Left ventricle myocardium inferior (tissue), 1 donor: ENCODE measurements at regions not wholly inside any gene's neighbourhood (a gene's known extent, or its start where the extent isn't known, plus 50 kb on each side); places are given as distances from the start of the nearest gene placed in this dataset.

Source experiments
- DNase-seq: peaks from one replicate; pipeline ENCODE4 v3.0.0-alpha.2; 2020
- H3K27ac ChIP-seq: fragments of 200-600 bp; replicated peaks from 2 replicates; pipeline ENCODE4 v1.8.0; 2021
- H3K27me3 ChIP-seq: fragments of 200-600 bp; 2 replicates; pipeline ENCODE4 v1.8.0; 2021; ENCODE audit warnings: low read depth
- H3K36me3 ChIP-seq: fragments of 200-600 bp; 2 replicates; pipeline ENCODE4 v1.8.0; 2021
- H3K4me1 ChIP-seq: fragments of 200-600 bp; 2 replicates; pipeline ENCODE4 v1.8.0; 2021
- H3K4me3 ChIP-seq: fragments of 200-600 bp; 2 replicates; pipeline ENCODE4 v1.8.0; 2021; ENCODE audit warnings: mild to moderate bottlenecking, moderate library complexity
- H3K9me3 ChIP-seq: fragments of 200-600 bp; replicated peaks from 2 replicates; pipeline ENCODE4 v1.8.0; 2021
- CTCF ChIP-seq: fragments of 200-600 bp; IDR thresholded peaks from 2 replicates; pipeline ENCODE4 v1.8.0; 2021; ENCODE audit warnings: antibody characterized with exemption, mild to moderate bottlenecking, borderline replicate concordance
- intact Hi-C: fragments of 100-400 bp; cut with micrococcal nuclease; formaldehyde crosslinking; loops from one replicate; pipeline ENCODE4 v1.11.0; 2022
- donor health status: DM: no; HTN: yes; CAD: no; lungs with severe emphysema.

- Histone ChIP-seq H3K27ac (no peak overlapping the region), H3K4me3 (no peak overlapping the region), H3K9me3 (peaks cover 15% of the 10 kb centered on the region), H3K4me1 (no peaks in the 10 kb centered on the region), H3K27me3 (no peaks in the 10 kb centered on the region), H3K36me3 (no peaks in the 10 kb centered on the region)
- DNase-seq, result no peak
- intact Hi-C loops, result no loop called here
- no peak for TF ChIP-seq CTCF
Observed at GRCh38 chr13:62908321-62908720, 1492.7 kb upstream of the PCDH20 start.

GRCh38 chr13:62906896-62907295, 1491.2 kb upstream of the PCDH20 start:
- intact Hi-C loops, result no loop called here
- TF ChIP-seq CTCF, result no peak
- Histone ChIP-seq H3K4me3 (no peak overlapping the region), H3K9me3 (peaks cover 15% of the 10 kb centered on the region), H3K4me1 (no peaks in the 10 kb centered on the region), H3K27ac (no peak overlapping the region), H3K36me3 (no peaks in the 10 kb centered on the region), H3K27me3 (no peaks in the 10 kb centered on the region)
- no peak for DNase-seq

GRCh38 chr13:62906469-62906868, 1490.8 kb upstream of the PCDH20 start:
- no peaks in the 10 kb centered on the region for H3K36me3 ChIP-seq
- intact Hi-C loops, result no loop called here

GRCh38 chr13:62887046-62887445, 1471.4 kb upstream of the PCDH20 start:
- Histone ChIP-seq H3K4me3 (no peak overlapping the region), H3K9me3 (peaks cover 11% of the 10 kb centered on the region), H3K4me1 (no peaks in the 10 kb centered on the region), H3K27me3 (no peaks in the 10 kb centered on the region), H3K36me3 (no peaks in the 10 kb centered on the region), H3K27ac (no peak overlapping the region)
- DNase-seq, result no peak
- TF ChIP-seq CTCF, result no peak
- intact Hi-C loops, result no loop called here

More at GRCh38 chr13:62906469-62906868, 1490.8 kb upstream of the PCDH20 start:
- Histone ChIP-seq H3K4me3 (no peak overlapping the region), H3K9me3 (peaks cover 15% of the 10 kb centered on the region), H3K4me1 (no peaks in the 10 kb centered on the region), H3K27ac (no peak overlapping the region), H3K27me3 (no peaks in the 10 kb centered on the region)
- DNase-seq, result no peak
- TF ChIP-seq CTCF, result no peak

- no peak for DNase-seq
- no peak overlapping the region for H3K27ac ChIP-seq
- H3K9me3 ChIP-seq, result peaks cover 38% of the 10 kb centered on the region
- TF ChIP-seq CTCF, result no peak
- H3K4me3 ChIP-seq, result no peak overlapping the region
- H3K4me1 ChIP-seq, result no peaks in the 10 kb centered on the region
- intact Hi-C loops, result no loop called here
- H3K36me3 ChIP-seq, result no peaks in the 10 kb centered on the region
- no peaks in the 10 kb centered on the region for H3K27me3 ChIP-seq
Observed at GRCh38 chr13:62879071-62879470, 1463.4 kb upstream of the PCDH20 start.
